Heart right ventricle (tissue), 16 donors: ENCODE measurements at regions not wholly inside any gene's neighbourhood (a gene's known extent, or its start where the extent isn't known, plus 50 kb on each side); places are given as distances from the start of the nearest gene placed in this dataset.
"Not testable (repeated sequence)": the region's sequence is repeated elsewhere in the genome, so short reads cannot be mapped to it uniquely, and the experiment has no call there.

ENCODE experiments used
- ATAC-seq, 8 donors: fragments of 200-7000 bp; cut with Tn5 transposase; one replicate each; pipeline ENCODE4 v1.9.1; 2020; ENCODE audit warnings: mild to moderate bottlenecking in 8 of 8, moderate library complexity in 8 of 8, moderate number of reproducible peaks in 1 of 8
- DNase-seq, 2 donors: peaks; one replicate each; pipeline ENCODE4 v3.0.0-alpha.2; 2020
- H3K27ac ChIP-seq, 10 donors: fragments of 200-600 bp; sonication (generic) in 2 of 10; one replicate each; pipeline versions ENCODE4 v1.5.0 to v1.8.0; 2020 to 2022; ENCODE audit warnings: mild to moderate bottlenecking in 3 of 10
- H3K27me3 ChIP-seq, 7 donors: fragments of 200-600 bp; one replicate each; pipeline ENCODE4 v1.8.0; 2021 to 2022; ENCODE audit warnings: mild to moderate bottlenecking in 2 of 7
- H3K36me3 ChIP-seq, 9 donors: fragments of 200-600 bp; sonication (generic) in 1 of 9; one replicate each; pipeline versions ENCODE4 v1.5.0 to v1.8.0; 2020 to 2022; ENCODE audit warnings: mild to moderate bottlenecking in 2 of 9
- H3K4me1 ChIP-seq, 9 donors: fragments of 200-600 bp; sonication (generic) in 1 of 9; one replicate each; pipeline versions ENCODE4 v1.5.0 to v1.8.0; 2020 to 2022; ENCODE audit warnings: mild to moderate bottlenecking in 4 of 9
- H3K4me3 ChIP-seq, 10 donors: fragments of 200-600 bp; sonication (generic) in 2 of 10; one replicate each; pipeline versions ENCODE4 v1.5.0 to v1.8.0; 2020 to 2022; ENCODE audit warnings: mild to moderate bottlenecking in 7 of 10, moderate library complexity in 2 of 10
- H3K9me3 ChIP-seq, 11 donors: fragments of 200-600 bp in 10 of 11; sonication (generic) in 2 of 11; one replicate each; pipeline versions ENCODE4 v1.5.0 to v1.8.0; 2013 to 2022; ENCODE audit warnings: mild to moderate bottlenecking in 2 of 11, control low read depth in 1 of 11, moderate library complexity in 1 of 11
- WGBS, 2 donors: extraction: QIAGEN DNeasy Blood & Tissue Kit; methylation state at CpG; one replicate each; pipeline ENCODE4 v1.1.7; 2013; ENCODE audit warnings: inconsistent platforms in 1 of 2; 5-methylcytosine and 5-hydroxymethylcytosine counted together
- intact Hi-C, 10 donors: fragments of 100-400 bp; cut with DNase I; formaldehyde crosslinking; loops; one replicate each; pipeline versions ENCODE4 v1.11.1 to v1.14.2; 2022
- TF ChIP-seq, protein P1 (sequence below), 9 donors: fragments of 200-600 bp; sonication (generic) in 2 of 9; IDR thresholded peaks; one replicate each; pipeline versions ENCODE4 v1.5.0 to v1.8.0; 2021 to 2022; ENCODE audit warnings: antibody characterized with exemption in 9 of 9, mild to moderate bottlenecking in 5 of 9, moderate library complexity in 1 of 9
- donor health status: Arrhythmogenic right ventricular cardiomyopathy.
- donor health status: ischemic (EF 13 %, LVEDD 7.1; RV severe dilation, severe dysfunction).
- donor health status: healthy with polysubstance abuse.
- donor health status: DM: no; HTN: yes; CAD: no.
- donor health status: DM: no; HTN: no; CAD: no.
- donor health status: ischemic (EF 25% LVEDD 6.9; RV normal size, moderate dysfunction).
- donor health status: ischemic (EF 25% LVEDD 5.7; RV mildly dilated, moderate dysfunction).
- donor health status: healthy.
- donor health status: DM: yes; HTN: yes; CAD: no.
- donor health status: Ischemic cardiomyopathy.
- donor health status: ischemic (EF 35%, LVEDD 5.7; RV mildly dilated, moderate dysfunction).
- donor health status: nonischemic (EF 11% LVEDD 7.7; RV severe dilation, severe dysfunction).
- donor health status: DM: yes; HTN: yes; CAD: no.
- donor health status: PGD.
- donor health status: ischemic (EF 29% LVEDD 5.4; RV normal size, mild dysfunction).
- donor health status: nonischemic (EF 23%, LVEDD 6.1; RV moderate dilation, normal function).

- no peak for DNase-seq
- H3K27ac ChIP-seq, result no peak overlapping the region
- WGBS, 2 donors, result 85 to 92% methylated on average over 1 of the region's 1 CpG
- TF ChIP-seq, protein P1, sequence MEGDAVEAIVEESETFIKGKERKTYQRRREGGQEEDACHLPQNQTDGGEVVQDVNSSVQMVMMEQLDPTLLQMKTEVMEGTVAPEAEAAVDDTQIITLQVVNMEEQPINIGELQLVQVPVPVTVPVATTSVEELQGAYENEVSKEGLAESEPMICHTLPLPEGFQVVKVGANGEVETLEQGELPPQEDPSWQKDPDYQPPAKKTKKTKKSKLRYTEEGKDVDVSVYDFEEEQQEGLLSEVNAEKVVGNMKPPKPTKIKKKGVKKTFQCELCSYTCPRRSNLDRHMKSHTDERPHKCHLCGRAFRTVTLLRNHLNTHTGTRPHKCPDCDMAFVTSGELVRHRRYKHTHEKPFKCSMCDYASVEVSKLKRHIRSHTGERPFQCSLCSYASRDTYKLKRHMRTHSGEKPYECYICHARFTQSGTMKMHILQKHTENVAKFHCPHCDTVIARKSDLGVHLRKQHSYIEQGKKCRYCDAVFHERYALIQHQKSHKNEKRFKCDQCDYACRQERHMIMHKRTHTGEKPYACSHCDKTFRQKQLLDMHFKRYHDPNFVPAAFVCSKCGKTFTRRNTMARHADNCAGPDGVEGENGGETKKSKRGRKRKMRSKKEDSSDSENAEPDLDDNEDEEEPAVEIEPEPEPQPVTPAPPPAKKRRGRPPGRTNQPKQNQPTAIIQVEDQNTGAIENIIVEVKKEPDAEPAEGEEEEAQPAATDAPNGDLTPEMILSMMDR (IDR thresholded peaks at IDR 0.05), result no peak
- no peaks in the 10 kb centered on the region for H3K4me1 ChIP-seq
- peaks cover 0 to 11% (median 0%) of the 10 kb centered on the region in 11 donors for H3K9me3 ChIP-seq
- no peaks in the 10 kb centered on the region for H3K27me3 ChIP-seq
- no peak overlapping the region for H3K4me3 ChIP-seq
- no peak for ATAC-seq
- no peaks in the 10 kb centered on the region for H3K36me3 ChIP-seq
- intact Hi-C loops, result no loop called here
Measured at GRCh38 chr5:85395526-85395925, 1010.8 kb upstream of the EDIL3 start.

- Histone ChIP-seq H3K27ac (no peak overlapping the region), H3K9me3 (peaks cover 0 to 15% (median 0%) of the 10 kb centered on the region in 11 donors), H3K4me3 (no peak overlapping the region), H3K27me3 (no peaks in the 10 kb centered on the region), H3K4me1 (no peaks in the 10 kb centered on the region), H3K36me3 (no peaks in the 10 kb centered on the region)
- ATAC-seq, result no peak
- intact Hi-C loops, result no loop called here
- 92 to 93% methylated on average over 2 of the region's 2 CpGs for WGBS, 2 donors
- TF ChIP-seq, protein P1 (IDR thresholded peaks at IDR 0.05), result no peak
- DNase-seq, result no peak
Measured at GRCh38 chr5:85397451-85397850, 1012.8 kb upstream of the EDIL3 start.

DNA sequence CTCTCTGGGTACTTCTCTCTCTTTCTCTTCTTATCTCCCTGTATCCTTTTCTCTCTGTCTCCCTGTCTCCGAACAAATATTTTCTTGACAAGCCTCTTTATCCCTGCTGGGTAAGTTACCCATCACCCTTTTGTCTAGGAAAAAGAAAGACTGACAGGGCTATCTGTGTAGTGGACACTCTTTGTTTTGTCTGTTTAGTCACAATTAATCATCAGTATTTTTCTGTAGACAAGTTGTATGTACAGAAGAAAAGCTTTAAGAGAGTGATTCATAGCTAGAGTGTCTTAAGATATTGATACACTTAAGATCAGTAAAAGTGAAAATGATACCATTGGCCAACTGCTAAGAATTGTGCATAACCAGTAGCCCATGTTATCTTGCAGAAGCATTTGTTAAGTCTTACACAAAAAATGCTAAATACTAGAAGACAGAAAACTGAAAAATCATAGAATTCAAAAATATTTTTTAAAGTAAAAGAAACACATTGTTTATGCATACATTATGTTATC lies 1043.8 kb upstream of the EDIL3 start:
- Histone ChIP-seq H3K27me3 (no peaks in the 10 kb centered on the region), H3K27ac (no peak overlapping the region), H3K9me3 (peaks cover 0 to 23% (median 0%) of the 10 kb centered on the region in 11 donors), H3K4me3 (no peak overlapping the region), H3K4me1 (no peaks in the 10 kb centered on the region), H3K36me3 (no peaks in the 10 kb centered on the region)
- 37 to 39% methylated on average over 1 of the region's 1 CpG for WGBS, 2 donors
- DNase-seq (no peak), ATAC-seq (no peak)
- intact Hi-C loops, result no loop called here
- TF ChIP-seq, protein P1 (IDR thresholded peaks at IDR 0.05), result no peak

DNA sequence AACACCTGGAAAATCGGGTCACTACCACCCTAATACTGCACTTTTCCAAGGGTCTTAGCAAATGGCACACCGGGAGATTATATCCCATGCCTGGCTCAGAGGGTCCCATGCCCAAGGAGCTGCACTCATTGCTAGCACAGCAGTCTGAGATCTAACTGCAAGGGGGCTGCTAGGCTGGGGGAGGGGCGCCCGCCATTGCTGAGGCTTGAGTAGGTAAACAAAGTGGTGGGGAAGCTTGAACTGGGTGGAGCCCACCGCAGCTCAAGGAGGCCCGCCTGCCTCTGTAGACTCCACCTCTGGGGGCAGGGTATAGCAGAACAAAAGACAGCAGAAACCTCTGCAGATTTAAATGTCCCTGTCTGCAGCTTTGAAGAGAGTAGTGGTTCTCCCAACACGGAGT lies 1047.0 kb upstream of the EDIL3 start:
- WGBS, 2 donors, result 83 to 85% methylated on average over 7 of the region's 7 CpGs
- H3K36me3 ChIP-seq, ATAC-seq: not testable (repeated sequence)

GRCh38 chr5:85441156-85441555 lies 1056.5 kb upstream of the EDIL3 start:
- intact Hi-C loops, result no loop called here
- no peak for DNase-seq
- no peaks in the 10 kb centered on the region for H3K4me1 ChIP-seq
- no peak overlapping the region for H3K27ac ChIP-seq
- WGBS, 2 donors, result 45 to 50% methylated on average over 3 of the region's 3 CpGs
- no peak for ATAC-seq
- TF ChIP-seq, protein P1 (IDR thresholded peaks at IDR 0.05), result no peak
- no peaks in the 10 kb centered on the region for H3K27me3 ChIP-seq
- H3K36me3 ChIP-seq, result no peaks in the 10 kb centered on the region
- H3K9me3 ChIP-seq, result peaks cover 0 to 10% (median 0%) of the 10 kb centered on the region in 11 donors
- H3K4me3 ChIP-seq, result no peak overlapping the region

More for the DNA sequence above, 1047.0 kb upstream of the EDIL3 start:
- DNase-seq, H3K4me1 ChIP-seq, H3K27ac ChIP-seq, H3K4me3 ChIP-seq, H3K27me3 ChIP-seq: not testable (repeated sequence)
- intact Hi-C loops, result loop anchor here in 1 of 10 donors (5.0 kb wide), 1 partner anchor 996 kb away; no protein-coding TSS in a partner anchor
- H3K9me3 ChIP-seq, result peaks cover 0 to 31% (median 0%) of the 10 kb centered on the region in 11 donors
